ENCODE measurements at regions not wholly inside any gene's neighbourhood (a gene's known extent, or its start where the extent isn't known, plus 50 kb on each side); places are given as distances from the start of the nearest gene placed in this dataset.
"Not testable (repeated sequence)": the region's sequence is repeated elsewhere in the genome, so short reads cannot be mapped to it uniquely, and the experiment has no call there.

- H3K9me3 ChIP-seq = no peaks in the 10 kb centered on the region
- H3K36me3 ChIP-seq = no peaks in the 10 kb centered on the region
- DNase-seq = no peak
- intact Hi-C loops (cut with DNase I; ENCODE audit: low total_unique reads) = no loop called here
- no peaks in the 10 kb centered on the region for H3K4me1 ChIP-seq
- H3K27ac ChIP-seq = no peak overlapping the region
- no peak overlapping the region for H3K4me3 ChIP-seq
- H3K27me3 ChIP-seq = no peaks in the 10 kb centered on the region
- no peak for TF ChIP-seq POLR2A (IDR thresholded peaks at IDR 0.05)
- TF ChIP-seq, protein P1, sequence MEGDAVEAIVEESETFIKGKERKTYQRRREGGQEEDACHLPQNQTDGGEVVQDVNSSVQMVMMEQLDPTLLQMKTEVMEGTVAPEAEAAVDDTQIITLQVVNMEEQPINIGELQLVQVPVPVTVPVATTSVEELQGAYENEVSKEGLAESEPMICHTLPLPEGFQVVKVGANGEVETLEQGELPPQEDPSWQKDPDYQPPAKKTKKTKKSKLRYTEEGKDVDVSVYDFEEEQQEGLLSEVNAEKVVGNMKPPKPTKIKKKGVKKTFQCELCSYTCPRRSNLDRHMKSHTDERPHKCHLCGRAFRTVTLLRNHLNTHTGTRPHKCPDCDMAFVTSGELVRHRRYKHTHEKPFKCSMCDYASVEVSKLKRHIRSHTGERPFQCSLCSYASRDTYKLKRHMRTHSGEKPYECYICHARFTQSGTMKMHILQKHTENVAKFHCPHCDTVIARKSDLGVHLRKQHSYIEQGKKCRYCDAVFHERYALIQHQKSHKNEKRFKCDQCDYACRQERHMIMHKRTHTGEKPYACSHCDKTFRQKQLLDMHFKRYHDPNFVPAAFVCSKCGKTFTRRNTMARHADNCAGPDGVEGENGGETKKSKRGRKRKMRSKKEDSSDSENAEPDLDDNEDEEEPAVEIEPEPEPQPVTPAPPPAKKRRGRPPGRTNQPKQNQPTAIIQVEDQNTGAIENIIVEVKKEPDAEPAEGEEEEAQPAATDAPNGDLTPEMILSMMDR (IDR thresholded peaks at IDR 0.05) = no peak
These were observed 110.2 kb upstream of the STX18 start for GRCh38 chr4:4651811-4652755.

DNA sequence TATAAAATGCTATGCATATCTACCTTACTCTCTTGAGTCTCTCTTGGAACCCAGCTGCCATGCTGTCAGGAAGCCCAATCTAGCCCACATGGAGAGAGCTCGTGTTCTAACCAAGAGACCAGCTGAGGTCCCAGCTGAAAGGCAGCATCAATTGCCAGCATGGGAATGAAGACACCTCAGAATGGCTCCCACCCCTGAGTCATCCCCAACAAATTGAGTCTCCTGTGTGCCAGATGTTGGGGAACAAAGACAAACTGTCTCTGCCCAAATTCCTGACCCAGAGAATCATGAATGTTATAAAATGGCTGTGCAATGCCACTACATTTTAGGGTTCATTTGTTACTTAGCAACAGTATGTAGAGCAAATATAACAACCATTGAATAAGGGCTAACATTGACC is 105.2 kb upstream of the STX18 start:
- no peak for DNase-seq
- TF ChIP-seq, protein P1 (IDR thresholded peaks at IDR 0.05) = no peak
- TF ChIP-seq POLR2A (IDR thresholded peaks at IDR 0.05) = no peak
- intact Hi-C loops (cut with DNase I; ENCODE audit: low total_unique reads) = no loop called here
- H3K4me1 ChIP-seq = no peaks in the 10 kb centered on the region
- H3K27ac ChIP-seq = no peak overlapping the region
- no peaks in the 10 kb centered on the region for H3K9me3 ChIP-seq
- no peak overlapping the region for H3K4me3 ChIP-seq
- H3K36me3 ChIP-seq = no peaks in the 10 kb centered on the region
- H3K27me3 ChIP-seq = no peaks in the 10 kb centered on the region

DNA sequence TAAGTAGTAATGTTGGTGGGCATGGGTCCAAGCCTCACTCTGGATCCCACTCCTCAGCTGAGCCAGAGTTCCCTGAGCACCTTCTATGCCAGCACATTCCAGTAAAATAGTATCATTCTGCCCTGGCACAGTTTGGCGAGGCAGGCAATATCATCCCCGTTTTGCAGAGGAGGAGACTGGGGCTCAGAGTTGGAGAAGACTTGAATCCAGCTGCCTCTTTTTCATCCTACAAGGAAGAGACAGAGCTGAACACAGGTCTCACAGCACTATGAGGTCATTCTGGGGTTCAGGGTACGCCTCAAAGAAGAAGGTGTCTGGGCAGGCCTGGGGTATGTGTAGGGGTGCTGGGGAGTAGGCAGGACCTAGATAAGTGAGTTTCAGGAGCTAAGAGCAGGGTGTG is 103.9 kb upstream of the STX18 start:
- H3K4me3 ChIP-seq = no peak overlapping the region
- TF ChIP-seq, protein P1 (IDR thresholded peaks at IDR 0.05) = no peak
- TF ChIP-seq POLR2A (IDR thresholded peaks at IDR 0.05) = no peak
- H3K27ac ChIP-seq = no peak overlapping the region

DNA sequence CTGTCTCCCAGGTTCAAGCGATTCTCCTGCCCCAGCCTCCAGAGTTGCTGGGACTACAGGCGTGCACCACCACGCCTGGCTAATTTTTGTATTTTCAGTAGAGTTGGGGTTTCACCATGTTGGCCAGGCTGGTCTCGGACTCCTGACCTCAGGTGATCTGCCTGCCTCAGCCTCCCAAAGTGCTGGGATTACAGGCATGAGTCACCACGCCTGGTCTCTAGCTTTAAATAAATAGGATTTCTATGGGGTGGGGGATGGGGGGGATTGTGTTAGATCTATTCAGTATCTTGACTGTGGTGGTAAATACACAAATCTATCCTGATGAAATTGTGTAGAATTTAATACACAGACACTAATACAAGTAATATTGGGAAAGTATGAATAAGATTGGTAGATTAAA is 102.4 kb upstream of the STX18 start:
- H3K4me1 ChIP-seq; H3K9me3 ChIP-seq; H3K36me3 ChIP-seq; intact Hi-C loops (cut with DNase I; ENCODE audit: low total_unique reads); H3K27ac ChIP-seq; DNase-seq; H3K27me3 ChIP-seq; H3K4me3 ChIP-seq: not testable (repeated sequence)

More for the DNA sequence above, 103.9 kb upstream of the STX18 start:
- no peaks in the 10 kb centered on the region for H3K9me3 ChIP-seq
- intact Hi-C loops (cut with DNase I; ENCODE audit: low total_unique reads) = no loop called here
- no peak for DNase-seq
- H3K36me3 ChIP-seq = no peaks in the 10 kb centered on the region
- no peaks in the 10 kb centered on the region for H3K27me3 ChIP-seq
- H3K4me1 ChIP-seq = no peaks in the 10 kb centered on the region

DNA sequence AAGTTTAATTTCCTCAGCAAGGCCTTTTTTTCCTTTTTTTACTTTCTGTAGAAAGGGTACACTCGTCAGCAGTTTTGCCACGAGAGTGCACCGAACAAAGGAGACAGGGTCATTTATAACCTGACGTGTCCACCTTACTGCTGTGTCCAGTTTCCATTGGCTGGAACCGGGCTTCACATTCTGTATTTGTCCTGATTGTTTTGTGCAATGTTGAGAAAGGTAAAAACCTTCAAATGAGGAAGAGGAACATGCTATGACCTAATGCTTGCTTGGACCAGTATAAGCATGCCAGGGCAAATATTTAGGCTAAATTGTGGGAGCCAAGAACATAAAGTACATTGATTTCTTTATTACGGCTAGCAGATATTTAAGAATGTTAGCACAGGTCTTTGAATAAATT is 101.9 kb upstream of the STX18 start:
- H3K9me3 ChIP-seq; H3K27ac ChIP-seq; H3K4me1 ChIP-seq; DNase-seq; intact Hi-C loops (cut with DNase I; ENCODE audit: low total_unique reads); H3K36me3 ChIP-seq; H3K27me3 ChIP-seq; H3K4me3 ChIP-seq: not testable (repeated sequence)

DNA sequence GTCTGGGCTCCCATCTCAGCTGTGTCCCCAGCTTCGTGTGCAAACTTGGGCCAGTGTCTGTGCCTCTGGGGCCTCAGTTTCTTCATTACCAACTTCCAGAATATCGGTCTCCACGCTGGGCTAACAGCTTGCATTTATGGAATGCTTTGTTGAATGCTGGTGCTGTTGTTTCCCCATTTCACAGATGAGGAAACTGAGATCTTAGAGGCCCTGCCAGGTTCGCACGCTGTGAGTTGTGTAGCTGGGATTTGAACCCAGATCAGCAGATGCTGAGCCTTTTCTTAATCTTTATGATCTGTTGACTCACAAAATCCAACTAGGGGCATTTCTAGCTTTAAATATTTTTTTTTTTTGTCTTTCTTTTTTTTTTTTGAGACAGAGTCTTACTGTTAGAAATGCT is 101.5 kb upstream of the STX18 start:
- no peak overlapping the region for H3K27ac ChIP-seq
- H3K4me3 ChIP-seq = no peak overlapping the region
- no peaks in the 10 kb centered on the region for H3K36me3 ChIP-seq
- intact Hi-C loops (cut with DNase I; ENCODE audit: low total_unique reads) = no loop called here
- H3K9me3 ChIP-seq = no peaks in the 10 kb centered on the region
- no peaks in the 10 kb centered on the region for H3K27me3 ChIP-seq
- TF ChIP-seq, protein P1 (IDR thresholded peaks at IDR 0.05) = no peak
- TF ChIP-seq POLR2A (IDR thresholded peaks at IDR 0.05) = no peak
- no peaks in the 10 kb centered on the region for H3K4me1 ChIP-seq
- DNase-seq = no peak
